Prostate gland (tissue), 2 donors: ENCODE measurements at regions not wholly inside any gene's neighbourhood (a gene's known extent, or its start where the extent isn't known, plus 50 kb on each side); places are given as distances from the start of the nearest gene placed in this dataset.

Experiments
- DNase-seq: peaks from one replicate; pipeline ENCODE4 v3.0.0-alpha.2; 2019; ENCODE audit warnings: low spot score
- H3K27ac ChIP-seq, 2 donors: fragments of 200-600 bp; sonication (generic); 2 replicates each; pipeline ENCODE4 v1.5.1; 2017 to 2019
- H3K27me3 ChIP-seq: fragments of 200-600 bp; sonication (generic); replicated peaks from 2 replicates; pipeline ENCODE4 v1.5.1; 2019; ENCODE audit not compliant: insufficient read depth
- H3K36me3 ChIP-seq, 2 donors: fragments of 200-600 bp; sonication (generic); 1 replicate in 1 of 2; 2 replicates in 1 of 2; pipeline versions ENCODE4 v1.5.1 to v1.8.1; 2017 to 2019
- H3K4me1 ChIP-seq: fragments of 200-600 bp; sonication (generic); replicated peaks from 2 replicates; pipeline ENCODE4 v1.5.1; 2019
- H3K4me3 ChIP-seq, 2 donors: fragments of 200-600 bp; sonication (generic); 2 replicates each; pipeline ENCODE4 v1.5.1; 2017 to 2019
- H3K9me3 ChIP-seq: fragments of 200-600 bp; sonication (generic); 2 replicates; pipeline ENCODE4 v1.5.1; 2017
- POLR2A ChIP-seq: fragments of 450-650 bp; IDR thresholded peaks from one replicate; pipeline ENCODE4 v1.6.1; 2016; ENCODE audit warnings: antibody characterized with exemption, mild to moderate bottlenecking
- POLR2AphosphoS5 ChIP-seq: sonication (generic); formaldehyde crosslinking; IDR thresholded peaks from one replicate; pipeline ENCODE4 v1.6.1; 2017; ENCODE audit warnings: antibody characterized with exemption
- WGBS: methylation state at CpG from one replicate; pipeline ENCODE4 v1.1.5; 2018; 5-methylcytosine and 5-hydroxymethylcytosine counted together
- intact Hi-C: fragments of 100-400 bp; cut with DNase I; formaldehyde crosslinking; loops from one replicate; pipeline ENCODE4 v1.14.2; 2022
- TF ChIP-seq, protein P1 (sequence below), 4 experiments: fragments of 200-600 bp in 2 of 4; fragments of 450-650 bp in 2 of 4; sonication (generic) in 2 of 4; IDR thresholded peaks; 1 replicate in 3 of 4; 2 replicates in 1 of 4; pipeline ENCODE4 v1.5.1; 2016 to 2019; ENCODE audit warnings: antibody characterized with exemption in 4 of 4, mild to moderate bottlenecking in 2 of 4, moderate library complexity in 2 of 4

DNA sequence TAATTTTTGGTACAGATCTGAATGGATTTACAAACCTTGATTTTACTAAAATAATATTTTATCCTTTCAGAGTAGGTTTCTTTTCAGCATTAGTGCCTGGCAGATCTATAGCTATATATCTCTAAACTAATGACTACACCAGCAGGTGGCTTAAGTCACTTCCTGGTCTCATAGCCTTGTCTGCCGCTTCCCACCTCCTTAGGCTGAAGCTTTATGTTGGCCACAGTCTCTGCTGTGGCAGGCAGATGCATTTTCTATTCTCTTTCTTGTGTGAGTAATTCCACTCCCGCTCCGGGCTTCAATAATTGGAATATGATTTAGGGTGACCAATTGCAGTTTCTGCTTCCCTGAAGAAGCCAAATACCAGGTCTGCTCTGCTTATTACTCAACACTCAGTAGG lies 226.8 kb upstream of the HS3ST5 start:
- WGBS = 73% methylated on average over 3 of the region's 3 CpGs
- DNase-seq = no peak
- no peaks in the 10 kb centered on the region for H3K9me3 ChIP-seq
- no peak for TF ChIP-seq POLR2AphosphoS5
- TF ChIP-seq, protein P1, sequence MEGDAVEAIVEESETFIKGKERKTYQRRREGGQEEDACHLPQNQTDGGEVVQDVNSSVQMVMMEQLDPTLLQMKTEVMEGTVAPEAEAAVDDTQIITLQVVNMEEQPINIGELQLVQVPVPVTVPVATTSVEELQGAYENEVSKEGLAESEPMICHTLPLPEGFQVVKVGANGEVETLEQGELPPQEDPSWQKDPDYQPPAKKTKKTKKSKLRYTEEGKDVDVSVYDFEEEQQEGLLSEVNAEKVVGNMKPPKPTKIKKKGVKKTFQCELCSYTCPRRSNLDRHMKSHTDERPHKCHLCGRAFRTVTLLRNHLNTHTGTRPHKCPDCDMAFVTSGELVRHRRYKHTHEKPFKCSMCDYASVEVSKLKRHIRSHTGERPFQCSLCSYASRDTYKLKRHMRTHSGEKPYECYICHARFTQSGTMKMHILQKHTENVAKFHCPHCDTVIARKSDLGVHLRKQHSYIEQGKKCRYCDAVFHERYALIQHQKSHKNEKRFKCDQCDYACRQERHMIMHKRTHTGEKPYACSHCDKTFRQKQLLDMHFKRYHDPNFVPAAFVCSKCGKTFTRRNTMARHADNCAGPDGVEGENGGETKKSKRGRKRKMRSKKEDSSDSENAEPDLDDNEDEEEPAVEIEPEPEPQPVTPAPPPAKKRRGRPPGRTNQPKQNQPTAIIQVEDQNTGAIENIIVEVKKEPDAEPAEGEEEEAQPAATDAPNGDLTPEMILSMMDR (IDR thresholded peaks at IDR 0.05) = no peak
- TF ChIP-seq POLR2A = no peak
- no peaks in the 10 kb centered on the region for H3K36me3 ChIP-seq
- H3K27ac ChIP-seq = no peak overlapping the region
- no peak overlapping the region for H3K4me3 ChIP-seq
- no peaks in the 10 kb centered on the region for H3K27me3 ChIP-seq
- H3K4me1 ChIP-seq = no peaks in the 10 kb centered on the region
- intact Hi-C loops = no loop called here

DNA sequence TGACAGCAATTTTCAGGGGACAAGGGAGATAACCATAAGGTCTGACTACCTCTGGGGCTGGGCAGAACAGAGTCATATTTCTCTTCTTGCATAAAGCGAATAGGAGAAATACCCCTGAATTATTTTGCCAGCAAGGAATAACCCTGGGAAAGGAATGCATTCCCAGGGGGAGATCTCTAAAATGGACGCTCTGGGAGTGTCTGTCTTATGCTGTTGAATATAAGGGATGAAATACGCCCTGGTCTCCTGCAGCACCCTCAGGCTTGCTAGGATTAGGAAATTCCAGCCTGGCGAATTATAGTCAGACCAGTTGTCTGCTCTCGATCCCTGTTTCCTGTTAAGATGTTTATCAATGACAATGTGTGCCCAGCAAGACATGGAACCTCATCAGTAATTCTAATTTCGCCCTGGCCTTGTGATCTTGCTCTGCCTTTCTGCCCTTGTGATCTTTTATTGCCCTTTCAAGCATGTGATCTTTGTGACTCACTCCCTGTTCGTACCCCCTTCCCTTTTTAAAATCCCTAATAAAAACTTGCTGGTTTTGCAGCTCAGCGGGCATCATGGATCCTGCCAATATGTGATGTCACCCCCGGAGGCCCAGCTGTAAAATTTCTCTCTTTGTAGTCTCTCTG lies 221.6 kb upstream of the HS3ST5 start:
- intact Hi-C loops = no loop called here
- Histone ChIP-seq H3K4me1 (no peaks in the 10 kb centered on the region), H3K4me3 (no peak overlapping the region), H3K27ac (no peak overlapping the region), H3K9me3 (no peaks in the 10 kb centered on the region), H3K36me3 (no peaks in the 10 kb centered on the region), H3K27me3 (no peaks in the 10 kb centered on the region)
- TF ChIP-seq, protein P1 (IDR thresholded peaks at IDR 0.05) = no peak
- TF ChIP-seq POLR2AphosphoS5 (no peak), POLR2A (no peak)
- no peak for DNase-seq
- 64% methylated on average over 9 of the region's 9 CpGs for WGBS

DNA sequence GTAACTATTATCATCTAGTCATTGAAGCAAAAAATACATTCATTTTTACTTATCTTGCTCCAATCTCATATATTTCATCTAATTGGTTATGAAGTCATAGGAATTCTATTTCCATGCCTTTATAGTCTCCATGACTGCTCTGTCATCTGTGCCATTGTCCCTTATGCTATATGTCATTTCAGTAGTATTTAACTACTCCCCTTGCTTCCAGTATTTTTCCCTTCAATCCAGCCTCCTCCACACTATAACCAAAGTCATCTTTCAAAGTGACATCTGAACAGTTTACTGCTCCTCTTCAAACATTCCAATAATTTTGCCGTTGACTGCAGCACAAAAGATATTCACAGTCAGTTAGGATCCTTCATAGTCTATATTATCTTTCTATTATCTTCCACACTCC lies 216.6 kb upstream of the HS3ST5 start:
- Histone ChIP-seq H3K4me1 (no peaks in the 10 kb centered on the region), H3K27me3 (no peaks in the 10 kb centered on the region), H3K27ac (no peak overlapping the region), H3K9me3 (no peaks in the 10 kb centered on the region), H3K36me3 (no peaks in the 10 kb centered on the region), H3K4me3 (no peak overlapping the region)
- TF ChIP-seq, protein P1 (IDR thresholded peaks at IDR 0.05) = no peak
- no peak for TF ChIP-seq POLR2A
- no peak for TF ChIP-seq POLR2AphosphoS5
- no peak for DNase-seq
- 8% methylated on average over 1 of the region's 1 CpG for WGBS
- intact Hi-C loops = no loop called here

DNA sequence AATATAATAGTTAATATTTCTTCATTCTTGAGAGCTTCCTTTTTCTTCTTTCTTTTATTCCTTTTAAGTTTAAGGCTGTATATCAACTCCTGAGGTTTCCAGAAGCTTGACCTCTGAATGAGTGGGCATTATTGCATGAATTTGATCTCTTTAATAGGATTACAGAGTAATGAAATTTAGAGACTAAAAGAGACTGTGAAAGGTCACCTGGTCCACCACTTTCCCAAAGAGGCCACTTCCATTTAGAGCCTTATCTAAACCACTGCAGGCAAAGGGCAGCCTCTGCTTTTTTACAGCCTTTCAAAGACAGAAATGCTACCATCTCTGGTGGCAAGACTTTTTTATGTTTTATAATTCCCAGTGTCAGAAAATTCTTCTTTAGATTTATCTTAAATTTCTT lies 215.3 kb upstream of the HS3ST5 start:
- no peak for DNase-seq
- no peaks in the 10 kb centered on the region for H3K36me3 ChIP-seq
- H3K4me3 ChIP-seq = no peak overlapping the region
- TF ChIP-seq POLR2A = no peak
- no peaks in the 10 kb centered on the region for H3K4me1 ChIP-seq
- no peak overlapping the region for H3K27ac ChIP-seq
- intact Hi-C loops = no loop called here
- no peaks in the 10 kb centered on the region for H3K27me3 ChIP-seq
- no peaks in the 10 kb centered on the region for H3K9me3 ChIP-seq

DNA sequence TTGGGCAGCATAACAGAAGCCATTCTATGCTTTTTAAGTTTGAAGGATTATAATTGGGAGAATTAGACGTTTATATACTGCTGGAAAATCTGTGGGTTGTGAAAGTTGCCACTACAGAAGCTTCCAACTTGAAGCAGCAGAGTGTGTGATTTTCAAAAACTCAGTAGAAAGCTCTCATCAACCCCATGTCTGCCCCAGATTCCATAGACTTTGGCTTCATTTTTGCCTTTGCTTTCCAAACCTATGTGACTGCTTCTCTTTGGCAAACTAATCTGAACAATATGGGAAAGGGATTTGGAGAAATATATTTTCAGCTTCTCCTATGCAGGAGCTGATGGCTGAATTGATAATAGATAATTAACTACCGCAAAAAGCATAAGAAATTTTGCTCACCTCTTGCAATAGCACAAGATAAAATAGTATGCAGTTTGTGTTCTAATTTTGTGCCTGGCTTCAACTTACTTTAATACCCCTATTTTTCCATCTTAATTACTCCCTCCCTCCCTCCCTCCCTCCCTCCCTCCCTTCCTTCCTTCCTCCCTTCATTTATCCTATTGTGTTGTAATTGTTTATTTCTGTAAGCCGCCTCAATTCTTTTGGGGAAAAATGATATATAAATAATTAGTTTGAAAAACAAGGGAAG lies 214.1 kb upstream of the HS3ST5 start:
- intact Hi-C loops = no loop called here
- Histone ChIP-seq H3K36me3 (no peaks in the 10 kb centered on the region), H3K9me3 (no peaks in the 10 kb centered on the region), H3K4me3 (no peak overlapping the region), H3K27ac (no peak overlapping the region), H3K4me1 (no peaks in the 10 kb centered on the region), H3K27me3 (no peaks in the 10 kb centered on the region)
- TF ChIP-seq POLR2AphosphoS5 (no peak), POLR2A (no peak)
- TF ChIP-seq, protein P1 (IDR thresholded peaks at IDR 0.05) = no peak
- DNase-seq = no peak
- WGBS = 74% methylated on average over 3 of the region's 3 CpGs
